ENCODE measurements at regions not wholly inside any gene's neighbourhood (a gene's known extent, or its start where the extent isn't known, plus 50 kb on each side); places are given as distances from the start of the nearest gene placed in this dataset.

- Histone ChIP-seq H3K56ac (ENCODE audit: extremely low read depth, insufficient read depth, low read length) (no peak overlapping the region), H3K14ac (replicated peaks; ENCODE audit: low read depth, low read length) (no peak overlapping the region), H4K91ac (ENCODE audit: insufficient read depth, low read depth, low read length) (no peak overlapping the region), H3K4me3 (ENCODE audit: insufficient read depth, low read depth, low read length) (no peak overlapping the region), H3K9ac (ENCODE audit: low read depth, low read length) (no peak overlapping the region), H3K4me2 (ENCODE audit: low read depth, low read length) (no peak overlapping the region), H3K18ac (ENCODE audit: low read depth, low read length) (no peak overlapping the region), H4K5ac (ENCODE audit: low read depth, low read length) (no peak overlapping the region), H2BK20ac (ENCODE audit: low read depth, low read length) (no peak overlapping the region), H3K4me1 (ENCODE audit: control insufficient read depth, insufficient read depth, low read length) (no peaks in the 10 kb centered on the region), H3K79me1 (ENCODE audit: low read depth in 1 of 2, low read length in 2 of 2) (no peaks in the 10 kb centered on the region), H3K9me1 (ENCODE audit: insufficient read depth, low read length) (no peaks in the 10 kb centered on the region), H2AFZ (replicated peaks; ENCODE audit: low read length, poor library complexity) (no peak overlapping the region), H2BK5ac (ENCODE audit: low read depth, low read length, poor library complexity, severe bottlenecking) (no peak overlapping the region), H2AK9ac (replicated peaks; ENCODE audit: low read depth, low read length, poor library complexity) (no peak overlapping the region), H3K27ac (ENCODE audit: insufficient read depth, low read length) (no peak overlapping the region), H4K8ac (ENCODE audit: low read depth in 2 of 2, low read length in 2 of 2) (no peak overlapping the region), H3K9me3 (ENCODE audit: control insufficient read depth, insufficient read depth, low read length) (no peaks in the 10 kb centered on the region), H3K4ac (ENCODE audit: low read depth, low read length) (no peak overlapping the region), H2BK120ac (ENCODE audit: low read depth, low read length) (no peak overlapping the region), H2BK15ac (ENCODE audit: low read depth, low read length) (no peak overlapping the region), H2AK5ac (ENCODE audit: low read depth, low read length) (no peak overlapping the region), H3K27me3 (ENCODE audit: control insufficient read depth, insufficient read depth, low read length) (no peaks in the 10 kb centered on the region), H4K20me1 (ENCODE audit: insufficient read depth, low read length) (no peaks in the 10 kb centered on the region), H3K36me3 (ENCODE audit: control insufficient read depth, insufficient read depth, low read length) (no peaks in the 10 kb centered on the region), H3K23ac (ENCODE audit: low read depth, low read length) (no peak overlapping the region)
- no peak for DNase-seq
- BruUV-seq (replicated peaks): no TSS peak
- no peak for ATAC-seq (ENCODE audit: low read depth)
- TF ChIP-seq ELK1 (IDR thresholded peaks at IDR 0.05; ENCODE audit: borderline replicate concordance, low read depth, low read length) (no peak), RAD21 (IDR thresholded peaks at IDR 0.05; ENCODE audit: low read length) (no peak), BHLHE40 (IDR thresholded peaks at IDR 0.05; ENCODE audit: low read depth, low read length) (no peak), CEBPB (IDR thresholded peaks at IDR 0.05; ENCODE audit: low read depth, low read length) (peak; percentile 71)
- in situ Hi-C loops (cut with MboI; ENCODE audit: low sequenced_read_pairs): no loop called here
- ChIA-PET POLR2A (ENCODE audit: unreplicated experiment) (no interaction called here), CTCF (interaction anchor here (1.1 kb wide), 1 partner anchor 43 kb away, joined by 3 read pairs; no protein-coding TSS in a partner anchor)
- intact Hi-C loops (cut with micrococcal nuclease): no loop called here
- dilution Hi-C loops (cut with HindIII; ENCODE audit: low sequenced_read_pairs, unreplicated experiment): no loop called here
Observed at GRCh38 chr5:18244309-18244708, 610.0 kb downstream of the TAF11L14 start.

Measured in IMR-90 (cell line).